Brain pericyte (primary cell): ENCODE measurements at regions not wholly inside any gene's neighbourhood (a gene's known extent, or its start where the extent isn't known, plus 50 kb on each side); places are given as distances from the start of the nearest gene placed in this dataset.

Source experiments
- DNase-seq: peaks from one replicate; pipeline ENCODE4 v3.0.0-alpha.2; 2012; ENCODE audit warnings: low read depth, low spot score

- DNase-seq = no peak
These were observed 68.3 kb downstream of the CEBPB start for GRCh38 chr20:50258790-50259483.

GRCh38 chr20:50259705-50260478, 69.3 kb downstream of the CEBPB start:
- DNase-seq = no peak

DNA sequence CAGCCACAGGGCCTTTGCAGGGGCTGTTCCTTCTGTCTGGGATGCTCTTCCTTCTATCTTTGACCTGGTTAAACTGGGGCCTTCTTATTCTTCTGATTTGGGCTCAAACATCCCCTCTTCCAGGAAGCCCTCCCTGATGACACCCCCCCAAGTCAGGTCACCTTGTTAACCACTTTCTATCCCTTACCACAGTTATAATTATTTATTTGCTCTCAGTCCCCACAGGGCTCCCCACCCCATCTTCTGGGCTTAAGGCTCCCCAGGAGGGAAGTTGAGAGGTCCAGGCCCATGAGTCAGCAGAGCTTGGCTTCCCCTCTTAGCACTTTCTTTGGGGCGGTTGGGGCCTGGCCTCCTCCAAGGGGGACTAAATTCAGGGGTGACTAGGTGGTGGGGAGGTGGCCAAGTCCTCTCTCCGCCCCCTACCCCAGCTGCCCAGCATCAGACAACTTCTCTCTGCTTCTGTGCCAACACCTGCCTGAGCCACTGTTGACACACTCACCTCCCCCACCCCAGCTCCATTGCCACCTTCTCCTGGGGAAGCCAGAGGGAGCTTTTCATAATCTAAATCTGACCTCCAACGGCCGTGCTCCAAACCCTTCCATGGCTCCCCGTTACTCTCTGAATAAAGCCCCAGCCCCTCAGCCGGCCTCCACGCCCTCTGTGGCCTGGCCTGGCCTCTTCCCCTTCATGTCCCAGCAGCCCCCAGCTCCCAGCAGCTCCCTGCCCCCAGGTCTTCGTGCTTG, 70.0 kb downstream of the CEBPB start:
- DNase-seq = no peak

GRCh38 chr20:50261471-50262212, 71.0 kb downstream of the CEBPB start:
- no peak for DNase-seq

- no peak for DNase-seq
These were observed 73.2 kb downstream of the CEBPB start for GRCh38 chr20:50263831-50264230.

- DNase-seq = no peak
These were observed 74.0 kb downstream of the CEBPB start for GRCh38 chr20:50264534-50265145.

GRCh38 chr20:50265245-50265946, 74.8 kb downstream of the CEBPB start:
- no peak for DNase-seq

DNA sequence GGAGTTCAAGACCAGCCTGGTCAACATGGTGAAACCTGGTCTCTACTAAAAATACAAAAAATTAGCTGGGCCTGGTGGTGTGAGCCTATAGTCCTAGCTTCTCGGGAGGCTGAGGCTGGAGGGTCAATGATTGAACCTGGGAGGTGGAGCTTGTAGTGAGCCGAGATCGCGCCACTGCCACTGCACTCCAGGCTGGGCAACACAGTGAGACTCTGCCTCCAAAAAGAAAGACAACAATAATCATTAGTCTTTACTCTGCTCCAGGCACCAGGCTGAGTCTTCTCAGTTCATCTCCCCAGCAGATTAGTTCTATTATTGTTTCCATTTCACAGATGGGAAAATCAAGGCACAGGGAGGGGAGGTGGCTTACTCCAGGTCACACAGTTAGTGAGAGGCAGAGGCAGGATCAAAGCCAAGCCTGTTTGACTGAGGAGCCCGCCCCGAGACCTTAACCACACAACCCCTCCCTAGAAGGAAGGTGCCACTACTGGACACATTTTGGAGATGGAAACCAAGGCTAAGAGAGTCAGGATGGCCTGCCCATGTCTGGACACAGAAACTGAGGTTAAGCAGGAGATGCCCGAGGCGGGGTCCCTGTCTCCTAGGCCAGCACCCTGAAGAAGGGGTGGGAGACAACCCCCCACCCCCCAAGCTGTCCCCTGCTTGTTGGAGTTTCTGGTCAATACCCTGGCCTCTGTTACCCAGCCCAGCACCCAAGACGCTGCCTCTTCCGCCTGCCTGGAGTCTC, 75.8 kb downstream of the CEBPB start:
- DNase-seq = no peak

GRCh38 chr20:50267041-50267865, 76.6 kb downstream of the CEBPB start:
- no peak for DNase-seq

DNA sequence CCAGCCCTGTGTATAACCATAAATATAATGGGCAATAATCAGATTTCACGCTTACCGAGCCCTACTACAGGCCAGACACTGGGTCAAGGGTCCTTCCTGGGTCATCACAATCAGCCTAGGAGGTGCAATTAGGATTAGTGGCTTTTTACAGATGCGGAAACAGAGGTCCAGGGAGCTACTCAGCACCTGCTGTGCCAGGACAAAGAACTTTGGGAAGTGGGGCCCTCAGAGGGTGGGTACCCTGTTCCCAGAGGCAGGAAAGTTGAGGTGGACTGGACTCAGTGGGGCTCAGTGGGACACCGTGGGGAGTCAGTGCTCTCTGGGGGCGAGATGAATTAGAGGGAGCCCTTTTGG, 77.2 kb downstream of the CEBPB start:
- DNase-seq = no peak

DNA sequence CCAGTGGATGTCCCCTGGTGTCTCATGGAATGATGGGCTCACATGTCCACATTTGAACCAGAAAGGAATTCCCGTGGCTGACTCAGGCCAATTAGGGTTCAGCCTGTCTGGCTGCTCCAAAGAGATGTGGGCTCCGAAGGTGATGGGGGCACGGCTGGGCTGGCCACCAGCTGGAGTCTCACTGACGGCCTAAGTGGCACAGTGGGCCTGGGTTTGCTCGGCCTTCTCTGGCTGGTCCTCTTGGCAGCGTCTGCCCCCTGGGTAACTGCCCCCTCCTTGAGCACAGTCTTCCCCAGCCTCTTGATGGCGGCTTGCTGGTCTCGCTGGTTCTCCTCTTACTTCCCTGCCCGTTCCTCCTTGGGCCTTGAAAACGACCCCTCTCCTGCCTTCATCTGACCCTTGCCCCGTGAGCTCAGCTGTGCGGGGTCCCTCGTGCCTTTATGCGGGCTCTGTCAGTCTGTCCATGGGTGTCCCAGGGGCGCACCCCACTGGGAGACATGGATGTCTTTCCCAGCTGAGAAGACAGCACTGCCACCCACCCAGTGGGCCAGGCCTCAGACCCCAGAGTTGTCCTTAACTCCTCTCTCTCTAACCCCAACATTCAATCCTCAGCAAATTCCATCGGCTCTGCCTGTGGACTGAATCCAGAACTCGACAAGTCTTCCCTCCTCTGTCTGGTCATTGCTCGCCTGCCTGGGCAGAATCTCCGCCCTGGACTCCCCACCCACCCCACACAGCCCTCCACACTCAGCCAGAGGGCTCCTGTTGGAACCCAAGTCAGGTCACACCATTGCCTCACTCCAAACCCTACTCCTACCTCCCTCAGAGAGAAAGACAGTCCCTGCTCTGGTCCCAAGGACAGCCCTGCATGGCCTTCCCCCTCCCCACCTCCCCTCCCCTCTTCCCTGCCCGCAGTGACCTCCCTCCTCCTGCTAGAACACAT, 78.7 kb downstream of the CEBPB start:
- DNase-seq = no peak

- DNase-seq = no peak
These were observed 79.4 kb downstream of the CEBPB start for GRCh38 chr20:50270034-50270395.

DNA sequence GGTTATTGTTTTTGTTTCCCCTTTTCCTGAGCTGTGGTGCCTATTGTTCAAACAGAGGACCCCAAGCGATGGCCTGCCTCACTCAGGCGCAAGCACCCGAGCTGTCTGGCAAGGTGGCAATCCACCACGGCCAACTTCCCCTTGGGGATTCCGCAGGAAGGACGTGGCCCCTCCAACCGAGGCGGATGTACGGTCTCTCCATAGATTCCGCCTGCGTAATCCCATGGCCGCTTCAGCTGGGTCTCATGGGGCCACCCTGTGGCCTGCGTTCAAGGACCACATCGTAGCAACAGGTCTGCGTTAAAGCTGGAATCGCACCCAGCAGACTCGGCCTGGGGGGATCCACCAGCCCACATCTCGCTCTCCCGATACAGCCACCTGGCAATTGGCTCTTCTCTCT, 79.9 kb downstream of the CEBPB start:
- no peak for DNase-seq

DNA sequence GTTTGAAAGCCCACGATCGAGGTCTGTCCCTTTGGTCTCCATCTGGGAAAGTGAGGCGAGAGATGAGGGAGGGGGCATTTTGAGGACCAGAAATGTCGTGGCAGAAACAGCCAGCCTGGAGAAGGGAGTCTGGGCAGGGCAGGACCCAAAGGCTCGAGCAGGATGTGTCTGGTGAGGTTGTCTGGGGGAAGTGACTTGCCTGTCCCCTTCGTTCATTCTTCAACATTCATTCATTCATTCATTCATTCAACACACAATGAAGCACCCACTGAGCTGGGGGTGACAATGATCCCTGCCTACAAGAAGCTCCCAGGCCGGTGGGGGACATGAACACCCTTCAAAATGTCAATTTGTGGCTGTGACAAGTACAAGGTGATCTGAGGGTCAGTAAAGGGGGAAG, 80.5 kb downstream of the CEBPB start:
- DNase-seq = no peak

- DNase-seq = no peak
These were observed 81.0 kb downstream of the CEBPB start for GRCh38 chr20:50271612-50272011.

DNA sequence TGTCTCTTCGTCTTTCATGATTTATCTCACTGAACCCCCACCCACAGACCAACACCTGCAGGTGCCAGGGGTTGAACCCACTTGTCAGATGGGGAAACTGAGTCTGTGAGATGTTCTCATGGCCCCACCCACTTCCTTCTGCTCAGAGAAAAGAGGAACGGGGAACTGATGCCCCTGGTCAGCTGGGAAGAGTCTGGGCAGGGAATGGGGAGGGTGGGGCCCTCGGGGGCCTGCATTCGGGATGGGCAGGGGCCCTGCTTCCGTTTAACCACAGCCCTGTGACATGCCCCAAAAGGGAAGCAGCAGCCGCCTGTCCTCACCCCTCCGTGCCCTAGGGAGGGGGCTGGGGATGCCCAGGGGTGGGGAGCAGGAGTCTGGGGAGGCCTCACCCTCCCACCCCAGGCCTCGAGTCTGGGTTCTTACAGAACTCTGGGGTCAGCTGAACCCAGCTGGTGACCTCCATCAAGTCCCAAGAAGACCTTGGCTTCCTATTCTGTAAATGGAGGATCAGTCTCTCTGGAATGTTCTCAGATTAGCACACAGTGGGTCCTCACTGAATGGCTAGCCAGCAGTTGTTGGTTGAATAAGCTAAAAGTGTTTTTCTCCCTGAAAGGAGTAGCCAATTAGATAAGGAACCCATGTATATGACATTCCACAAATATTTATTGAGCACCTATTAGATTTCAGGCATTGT, 81.5 kb downstream of the CEBPB start:
- no peak for DNase-seq

DNA sequence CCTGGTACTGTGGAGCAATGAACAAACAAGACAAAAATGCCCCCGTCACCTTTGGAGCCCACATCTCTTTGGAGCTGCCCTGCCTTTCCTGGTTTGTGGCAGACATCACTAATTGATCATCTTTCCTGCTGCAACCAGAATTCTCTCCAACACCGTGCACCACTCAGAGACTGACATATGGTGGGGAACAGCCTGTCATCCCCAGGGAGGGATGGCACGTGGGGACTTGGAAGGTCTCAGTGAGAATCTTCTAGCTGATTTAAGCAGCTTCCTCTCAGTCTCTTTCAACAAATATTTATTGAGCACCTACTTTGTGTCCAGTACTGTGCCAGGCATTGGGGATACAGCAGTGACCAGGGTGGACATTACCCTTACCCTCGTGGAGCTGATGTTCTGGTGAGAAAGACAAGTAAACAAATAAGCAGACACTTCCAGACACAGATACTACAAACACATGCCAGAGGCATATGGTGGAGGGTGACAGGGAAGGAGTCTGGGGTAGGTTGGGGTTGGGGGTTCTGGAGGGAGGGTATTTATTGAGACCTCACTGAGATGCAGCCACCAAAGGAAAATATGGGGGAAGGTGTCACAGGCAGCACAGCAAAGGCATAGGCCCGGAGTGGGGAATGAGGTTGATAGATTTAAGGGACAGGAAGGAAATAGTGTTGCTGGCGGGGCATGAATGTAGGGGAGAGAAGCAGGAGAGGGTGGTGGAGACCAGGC, 82.3 kb downstream of the CEBPB start:
- no peak for DNase-seq
